GM23338 (cell line): ENCODE measurements at regions not wholly inside any gene's neighbourhood (a gene's known extent, or its start where the extent isn't known, plus 50 kb on each side); places are given as distances from the start of the nearest gene placed in this dataset.

ENCODE experiments used
- ATAC-seq: fragments of 200-7000 bp; cut with Tn5 transposase; 3 replicates; pipeline ENCODE4 v1.9.1; 2020
- DNase-seq: peaks from one replicate; pipeline ENCODE4 v3.0.0-alpha.2; 2015; ENCODE audit warnings: low spot score
- H2AFZ ChIP-seq: fragments of 200-600 bp; sonication (generic); 2 replicates; pipeline ENCODE4 v1.8.0; 2016; ENCODE audit warnings: antibody characterized with exemption, mild to moderate bottlenecking, moderate library complexity
- H3F3A ChIP-seq: fragments of 200-600 bp; sonication (generic); replicated peaks from 2 replicates; pipeline ENCODE4 v1.8.0; 2017; ENCODE audit warnings: antibody characterized with exemption, mixed run types, low read depth
- H3K27ac ChIP-seq: fragments of 200-600 bp; sonication (generic); 2 replicates; pipeline ENCODE4 v1.6.1; 2016; ENCODE audit warnings: low read depth
- H3K27me3 ChIP-seq: fragments of 200-600 bp; sonication (generic); 2 replicates; pipeline ENCODE4 v1.8.0; 2016; ENCODE audit warnings: mild to moderate bottlenecking, mixed run types, moderate library complexity; ENCODE audit not compliant: insufficient read depth
- H3K36me3 ChIP-seq: fragments of 200-600 bp; sonication (generic); 2 replicates; pipeline ENCODE4 v1.8.0; 2016; ENCODE audit warnings: mild to moderate bottlenecking; ENCODE audit not compliant: insufficient read depth
- H3K4me1 ChIP-seq: fragments of 200-600 bp; sonication (generic); 2 replicates; pipeline ENCODE4 v1.8.0; 2016; ENCODE audit warnings: mild to moderate bottlenecking, moderate library complexity; ENCODE audit not compliant: insufficient read depth
- H3K4me2 ChIP-seq: fragments of 200-600 bp; sonication (generic); 2 replicates; pipeline ENCODE4 v1.7.1; 2017; ENCODE audit warnings: mixed run types
- H3K4me3 ChIP-seq: fragments of 200-600 bp; sonication (generic); 2 replicates; pipeline ENCODE4 v1.6.1; 2016; ENCODE audit warnings: mixed run types
- H3K79me2 ChIP-seq: fragments of 200-600 bp; sonication (generic); replicated peaks from 2 replicates; pipeline ENCODE4 v1.8.0; 2017; ENCODE audit warnings: mild to moderate bottlenecking; ENCODE audit not compliant: insufficient read depth
- H3K9me2 ChIP-seq: fragments of 200-600 bp; sonication (generic); 2 replicates; pipeline ENCODE4 v1.8.0; 2017; ENCODE audit not compliant: insufficient read depth
- H4K20me1 ChIP-seq: fragments of 200-600 bp; sonication (generic); replicated peaks from 2 replicates; pipeline ENCODE4 v1.8.0; 2017; ENCODE audit warnings: mild to moderate bottlenecking; ENCODE audit not compliant: insufficient read depth
- H3K27ac Mint-ChIP-seq: 2 replicates; pipeline ENCODE4 v1.8.0; 2020; ENCODE audit warnings: inconsistent platforms, mild to moderate bottlenecking, moderate library complexity, mixed read lengths
- H3K27me3 Mint-ChIP-seq: 3 replicates; pipeline ENCODE4 v1.8.0; 2022; ENCODE audit warnings: low read depth, mild to moderate bottlenecking, moderate library complexity, mixed read lengths, inconsistent platforms; ENCODE audit not compliant: insufficient read depth, poor library complexity
- H3K36me3 Mint-ChIP-seq: 3 replicates; pipeline ENCODE4 v1.8.0; 2021; ENCODE audit warnings: low read depth, mild to moderate bottlenecking, inconsistent platforms, moderate library complexity, mixed read lengths
- H3K4me1 Mint-ChIP-seq: 3 replicates; pipeline ENCODE4 v1.8.0; 2020; ENCODE audit warnings: mild to moderate bottlenecking, inconsistent platforms, mixed read lengths
- H3K4me3 Mint-ChIP-seq: 3 replicates; pipeline ENCODE4 v1.8.0; 2021; ENCODE audit warnings: moderate library complexity, mild to moderate bottlenecking, inconsistent platforms, mixed read lengths
- H3K9me3 Mint-ChIP-seq: 3 replicates; pipeline ENCODE4 v1.8.0; 2020; ENCODE audit warnings: moderate library complexity, mild to moderate bottlenecking, inconsistent platforms, mixed read lengths
- CREB1 ChIP-seq: fragments of 250-450 bp; sonication (Bioruptor Pico); IDR thresholded peaks from 2 replicates; pipeline ENCODE4 v1.5.0; 2020; ENCODE audit warnings: low read depth, mild to moderate bottlenecking, moderate library complexity
- EZH2 ChIP-seq: fragments of 200-600 bp; sonication (generic); IDR thresholded peaks from one replicate; pipeline ENCODE4 v1.8.0; 2017; ENCODE audit warnings: antibody characterized with exemption, mild to moderate bottlenecking, low read depth; ENCODE audit not compliant: unreplicated experiment
- EZH2phosphoT487 ChIP-seq: fragments of 200-600 bp; sonication (generic); IDR thresholded peaks from one replicate; pipeline ENCODE4 v1.8.1; 2018; ENCODE audit warnings: antibody characterized with exemption; ENCODE audit not compliant: unreplicated experiment
- NANOG ChIP-seq: IDR thresholded peaks from 2 replicates; pipeline ENCODE4 v1.6.1; 2016; ENCODE audit warnings: antibody characterized with exemption, borderline replicate concordance
- POLR2AphosphoS5 ChIP-seq: IDR thresholded peaks from 2 replicates; pipeline ENCODE4 v1.6.1; 2016; ENCODE audit warnings: antibody characterized with exemption, low read depth
- STAT1 ChIP-seq: IDR thresholded peaks from one replicate; pipeline ENCODE4 v1.6.1; 2016; ENCODE audit warnings: antibody characterized with exemption; ENCODE audit not compliant: unreplicated experiment
- ZNF114 ChIP-seq: fragments of 250-450 bp; sonication (Bioruptor Pico); IDR thresholded peaks from 2 replicates; pipeline ENCODE4 v1.5.0; 2020; ENCODE audit warnings: mild to moderate bottlenecking, moderate library complexity
- ZNF331 ChIP-seq: fragments of 250-450 bp; sonication (Bioruptor Pico); IDR thresholded peaks from 2 replicates; pipeline ENCODE4 v1.5.0; 2020; ENCODE audit warnings: low read depth, mild to moderate bottlenecking, moderate library complexity
- TF ChIP-seq, protein P1 (sequence below): fragments of 250-450 bp; sonication (Bioruptor Pico); IDR thresholded peaks from 2 replicates; pipeline ENCODE4 v1.5.0; 2020; ENCODE audit warnings: mild to moderate bottlenecking, moderate library complexity
- TF ChIP-seq, protein P2 (sequence below): IDR thresholded peaks from 2 replicates; pipeline ENCODE4 v1.6.1; 2016; ENCODE audit warnings: antibody characterized with exemption

DNA sequence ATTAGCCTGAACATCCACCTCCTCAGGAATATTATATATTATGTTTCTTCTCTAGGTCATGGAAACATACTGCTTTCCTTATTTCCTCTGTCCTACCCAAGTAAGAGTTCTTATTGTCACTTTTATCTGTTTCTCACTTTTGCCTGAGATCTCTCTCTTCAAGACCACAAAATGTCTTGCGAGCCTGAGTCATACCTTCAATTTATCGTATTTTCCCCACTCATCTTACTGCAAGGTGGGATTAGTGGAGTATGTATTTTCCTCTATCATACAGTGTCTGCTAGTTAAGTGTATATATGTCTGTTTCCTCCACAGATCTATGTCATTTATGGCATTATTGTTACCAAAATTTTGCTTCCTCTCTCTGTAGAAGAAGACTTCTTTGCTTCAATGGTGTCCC lies 124.5 kb downstream of the EIF4E start (continued):
- TF ChIP-seq, protein P1, sequence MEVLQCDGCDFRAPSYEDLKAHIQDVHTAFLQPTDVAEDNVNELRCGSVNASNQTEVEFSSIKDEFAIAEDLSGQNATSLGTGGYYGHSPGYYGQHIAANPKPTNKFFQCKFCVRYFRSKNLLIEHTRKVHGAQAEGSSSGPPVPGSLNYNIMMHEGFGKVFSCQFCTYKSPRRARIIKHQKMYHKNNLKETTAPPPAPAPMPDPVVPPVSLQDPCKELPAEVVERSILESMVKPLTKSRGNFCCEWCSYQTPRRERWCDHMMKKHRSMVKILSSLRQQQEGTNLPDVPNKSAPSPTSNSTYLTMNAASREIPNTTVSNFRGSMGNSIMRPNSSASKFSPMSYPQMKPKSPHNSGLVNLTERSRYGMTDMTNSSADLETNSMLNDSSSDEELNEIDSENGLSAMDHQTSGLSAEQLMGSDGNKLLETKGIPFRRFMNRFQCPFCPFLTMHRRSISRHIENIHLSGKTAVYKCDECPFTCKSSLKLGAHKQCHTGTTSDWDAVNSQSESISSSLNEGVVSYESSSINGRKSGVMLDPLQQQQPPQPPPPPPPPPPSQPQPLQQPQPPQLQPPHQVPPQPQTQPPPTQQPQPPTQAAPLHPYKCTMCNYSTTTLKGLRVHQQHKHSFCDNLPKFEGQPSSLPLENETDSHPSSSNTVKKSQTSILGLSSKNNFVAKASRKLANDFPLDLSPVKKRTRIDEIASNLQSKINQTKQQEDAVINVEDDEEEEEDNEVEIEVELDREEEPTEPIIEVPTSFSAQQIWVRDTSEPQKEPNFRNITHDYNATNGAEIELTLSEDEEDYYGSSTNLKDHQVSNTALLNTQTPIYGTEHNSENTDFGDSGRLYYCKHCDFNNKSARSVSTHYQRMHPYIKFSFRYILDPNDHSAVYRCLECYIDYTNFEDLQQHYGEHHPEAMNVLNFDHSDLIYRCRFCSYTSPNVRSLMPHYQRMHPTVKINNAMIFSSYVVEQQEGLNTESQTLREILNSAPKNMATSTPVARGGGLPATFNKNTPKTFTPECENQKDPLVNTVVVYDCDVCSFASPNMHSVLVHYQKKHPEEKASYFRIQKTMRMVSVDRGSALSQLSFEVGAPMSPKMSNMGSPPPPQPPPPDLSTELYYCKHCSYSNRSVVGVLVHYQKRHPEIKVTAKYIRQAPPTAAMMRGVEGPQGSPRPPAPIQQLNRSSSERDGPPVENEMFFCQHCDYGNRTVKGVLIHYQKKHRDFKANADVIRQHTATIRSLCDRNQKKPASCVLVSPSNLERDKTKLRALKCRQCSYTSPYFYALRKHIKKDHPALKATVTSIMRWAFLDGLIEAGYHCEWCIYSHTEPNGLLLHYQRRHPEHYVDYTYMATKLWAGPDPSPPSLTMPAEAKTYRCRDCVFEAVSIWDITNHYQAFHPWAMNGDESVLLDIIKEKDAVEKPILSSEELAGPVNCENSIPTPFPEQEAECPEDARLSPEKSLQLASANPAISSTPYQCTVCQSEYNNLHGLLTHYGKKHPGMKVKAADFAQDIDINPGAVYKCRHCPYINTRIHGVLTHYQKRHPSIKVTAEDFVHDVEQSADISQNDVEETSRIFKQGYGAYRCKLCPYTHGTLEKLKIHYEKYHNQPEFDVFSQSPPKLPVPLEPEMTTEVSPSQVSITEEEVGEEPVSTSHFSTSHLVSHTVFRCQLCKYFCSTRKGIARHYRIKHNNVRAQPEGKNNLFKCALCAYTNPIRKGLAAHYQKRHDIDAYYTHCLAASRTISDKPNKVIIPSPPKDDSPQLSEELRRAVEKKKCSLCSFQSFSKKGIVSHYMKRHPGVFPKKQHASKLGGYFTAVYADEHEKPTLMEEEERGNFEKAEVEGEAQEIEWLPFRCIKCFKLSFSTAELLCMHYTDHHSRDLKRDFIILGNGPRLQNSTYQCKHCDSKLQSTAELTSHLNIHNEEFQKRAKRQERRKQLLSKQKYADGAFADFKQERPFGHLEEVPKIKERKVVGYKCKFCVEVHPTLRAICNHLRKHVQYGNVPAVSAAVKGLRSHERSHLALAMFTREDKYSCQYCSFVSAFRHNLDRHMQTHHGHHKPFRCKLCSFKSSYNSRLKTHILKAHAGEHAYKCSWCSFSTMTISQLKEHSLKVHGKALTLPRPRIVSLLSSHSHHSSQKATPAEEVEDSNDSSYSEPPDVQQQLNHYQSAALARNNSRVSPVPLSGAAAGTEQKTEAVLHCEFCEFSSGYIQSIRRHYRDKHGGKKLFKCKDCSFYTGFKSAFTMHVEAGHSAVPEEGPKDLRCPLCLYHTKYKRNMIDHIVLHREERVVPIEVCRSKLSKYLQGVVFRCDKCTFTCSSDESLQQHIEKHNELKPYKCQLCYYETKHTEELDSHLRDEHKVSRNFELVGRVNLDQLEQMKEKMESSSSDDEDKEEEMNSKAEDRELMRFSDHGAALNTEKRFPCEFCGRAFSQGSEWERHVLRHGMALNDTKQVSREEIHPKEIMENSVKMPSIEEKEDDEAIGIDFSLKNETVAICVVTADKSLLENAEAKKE (CRISPR knock-in tag), result no peak
- TF ChIP-seq CREB1 (no peak), EZH2 (no peak), ZNF114 (CRISPR knock-in tag) (no peak), EZH2phosphoT487 (no peak), STAT1 (no peak), NANOG (no peak), ZNF331 (CRISPR knock-in tag) (no peak), POLR2AphosphoS5 (no peak)
- TF ChIP-seq, protein P2, sequence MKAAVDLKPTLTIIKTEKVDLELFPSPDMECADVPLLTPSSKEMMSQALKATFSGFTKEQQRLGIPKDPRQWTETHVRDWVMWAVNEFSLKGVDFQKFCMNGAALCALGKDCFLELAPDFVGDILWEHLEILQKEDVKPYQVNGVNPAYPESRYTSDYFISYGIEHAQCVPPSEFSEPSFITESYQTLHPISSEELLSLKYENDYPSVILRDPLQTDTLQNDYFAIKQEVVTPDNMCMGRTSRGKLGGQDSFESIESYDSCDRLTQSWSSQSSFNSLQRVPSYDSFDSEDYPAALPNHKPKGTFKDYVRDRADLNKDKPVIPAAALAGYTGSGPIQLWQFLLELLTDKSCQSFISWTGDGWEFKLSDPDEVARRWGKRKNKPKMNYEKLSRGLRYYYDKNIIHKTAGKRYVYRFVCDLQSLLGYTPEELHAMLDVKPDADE, result no peak

DNA sequence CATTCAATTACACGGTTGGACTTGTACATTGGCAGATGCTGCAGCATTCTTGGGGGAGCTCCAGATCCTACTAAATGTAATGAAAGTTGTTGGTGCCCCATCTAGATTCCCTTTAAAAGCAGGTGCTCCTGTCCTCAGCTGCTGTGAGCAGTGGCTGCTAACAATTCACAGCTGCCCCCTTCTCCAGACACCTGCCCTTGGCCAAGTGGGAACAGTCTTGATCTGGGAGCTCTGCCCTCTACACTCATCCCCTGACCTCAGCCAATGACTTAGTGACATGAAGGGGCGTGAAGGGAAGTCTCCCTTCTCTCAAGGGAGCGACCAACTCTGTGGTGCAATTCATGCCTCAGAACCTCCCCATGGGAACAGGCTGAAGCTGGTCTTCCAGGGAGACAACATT lies 125.7 kb downstream of the EIF4E start:
- no peak overlapping the region for H3K4me3 ChIP-seq
- no peak for ATAC-seq
- no peak for TF ChIP-seq EZH2phosphoT487
- no peak for TF ChIP-seq STAT1
- TF ChIP-seq, protein P1 (CRISPR knock-in tag), result no peak
- TF ChIP-seq ZNF331 (CRISPR knock-in tag), result no peak

More for the DNA sequence above, 125.7 kb downstream of the EIF4E start:
- Histone ChIP-seq H3K27ac (no peak overlapping the region), H3K4me1 (peaks cover 4% of the 10 kb centered on the region; the same call in 1 of the 2 replicates), H3K27me3 (no peaks in the 10 kb centered on the region), H4K20me1 (no peaks in the 10 kb centered on the region), H3K36me3 (no peaks in the 10 kb centered on the region), H3K79me2 (no peaks in the 10 kb centered on the region), H3K4me2 (no peak overlapping the region), H2AFZ (no peak overlapping the region), H3F3A (no peaks in the 10 kb centered on the region), H3K9me2 (peaks cover 7% of the 10 kb centered on the region; the same call in 1 of the 2 replicates)
- no peak overlapping the region for H3K27ac Mint-ChIP-seq
- H3K9me3 Mint-ChIP-seq, result no peaks in the 10 kb centered on the region; the same call in 2 of the 3 replicates
- peaks cover 7% of the 10 kb centered on the region for H3K27me3 Mint-ChIP-seq
- no peak overlapping the region for H3K4me3 Mint-ChIP-seq
- DNase-seq, result no peak
- no peaks in the 10 kb centered on the region for H3K36me3 Mint-ChIP-seq
- peaks cover under 1% of the 10 kb centered on the region; the same call in 2 of the 3 replicates for H3K4me1 Mint-ChIP-seq
